OCI-LY1 (cell line): ENCODE measurements at regions not wholly inside any gene's neighbourhood (a gene's known extent, or its start where the extent isn't known, plus 50 kb on each side); places are given as distances from the start of the nearest gene placed in this dataset.

ENCODE experiments used
- EZH2 ChIP-seq: fragments of 200-600 bp; sonication (generic), shearing (Covaris generic); IDR thresholded peaks from 2 replicates; pipeline ENCODE4 v1.8.0; 2017; ENCODE audit warnings: borderline replicate concordance, mixed run types, mild to moderate bottlenecking, antibody characterized with exemption, low read length, moderate library complexity, mixed read lengths
- TF ChIP-seq, protein P1 (sequence below): fragments of 200-600 bp; sonication (generic), shearing (Covaris generic); IDR thresholded peaks from 2 replicates; pipeline ENCODE4 v1.5.1; 2017; ENCODE audit warnings: mild to moderate bottlenecking, antibody characterized with exemption, low read length, moderate library complexity, mixed read lengths

DNA sequence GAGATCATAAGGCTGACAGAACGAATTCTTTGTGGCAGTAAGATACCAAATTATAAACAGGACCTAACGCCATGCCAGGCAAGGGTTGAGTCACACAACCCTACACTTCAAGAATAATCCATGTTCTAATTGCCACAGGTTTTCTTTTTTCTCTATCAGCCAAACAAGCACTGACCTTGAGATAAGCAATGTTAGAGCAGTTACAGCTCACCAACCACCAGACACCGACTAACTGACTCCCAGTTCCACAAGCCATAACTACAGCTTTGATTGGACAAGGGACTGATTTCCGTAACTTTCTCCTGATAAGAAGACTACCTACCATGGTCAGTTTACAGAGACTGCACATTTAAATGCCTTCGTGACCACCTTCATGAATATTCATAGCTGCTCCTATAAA lies 149.6 kb downstream of the PTPRU start:
- TF ChIP-seq, protein P1, sequence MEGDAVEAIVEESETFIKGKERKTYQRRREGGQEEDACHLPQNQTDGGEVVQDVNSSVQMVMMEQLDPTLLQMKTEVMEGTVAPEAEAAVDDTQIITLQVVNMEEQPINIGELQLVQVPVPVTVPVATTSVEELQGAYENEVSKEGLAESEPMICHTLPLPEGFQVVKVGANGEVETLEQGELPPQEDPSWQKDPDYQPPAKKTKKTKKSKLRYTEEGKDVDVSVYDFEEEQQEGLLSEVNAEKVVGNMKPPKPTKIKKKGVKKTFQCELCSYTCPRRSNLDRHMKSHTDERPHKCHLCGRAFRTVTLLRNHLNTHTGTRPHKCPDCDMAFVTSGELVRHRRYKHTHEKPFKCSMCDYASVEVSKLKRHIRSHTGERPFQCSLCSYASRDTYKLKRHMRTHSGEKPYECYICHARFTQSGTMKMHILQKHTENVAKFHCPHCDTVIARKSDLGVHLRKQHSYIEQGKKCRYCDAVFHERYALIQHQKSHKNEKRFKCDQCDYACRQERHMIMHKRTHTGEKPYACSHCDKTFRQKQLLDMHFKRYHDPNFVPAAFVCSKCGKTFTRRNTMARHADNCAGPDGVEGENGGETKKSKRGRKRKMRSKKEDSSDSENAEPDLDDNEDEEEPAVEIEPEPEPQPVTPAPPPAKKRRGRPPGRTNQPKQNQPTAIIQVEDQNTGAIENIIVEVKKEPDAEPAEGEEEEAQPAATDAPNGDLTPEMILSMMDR = no peak
- TF ChIP-seq EZH2 = no peak
